VCaP (cell line): ENCODE measurements at regions not wholly inside any gene's neighbourhood (a gene's known extent, or its start where the extent isn't known, plus 50 kb on each side); places are given as distances from the start of the nearest gene placed in this dataset.

Source experiments
- H3K27ac ChIP-seq: fragments of 450-650 bp; 2 replicates; pipeline ENCODE4 v1.5.1; 2017
- TF ChIP-seq, protein P1 (sequence below): fragments of 450-650 bp; conservative IDR thresholded peaks from 2 replicates; pipeline ENCODE4 v1.5.1; 2017; ENCODE audit warnings: mild to moderate bottlenecking, moderate library complexity

DNA sequence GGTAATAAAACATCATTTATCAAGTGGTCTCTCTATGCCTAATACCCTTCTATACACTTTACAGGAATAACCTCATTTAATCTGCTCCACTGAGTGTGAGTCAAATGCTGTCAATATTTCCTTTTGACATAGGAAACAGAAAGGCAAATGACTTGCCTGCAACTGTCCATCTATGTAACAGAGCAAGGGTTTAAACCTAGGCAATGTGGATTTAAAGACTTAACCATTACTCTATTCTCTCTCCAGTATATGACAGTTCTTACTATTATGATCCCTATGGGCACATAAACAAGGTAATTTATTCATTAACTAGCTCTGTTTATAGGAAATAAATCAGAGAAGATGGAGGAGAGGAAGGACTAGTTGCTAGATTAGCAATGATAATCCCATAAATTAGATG lies 70.6 kb downstream of the FSCB start:
- TF ChIP-seq, protein P1, sequence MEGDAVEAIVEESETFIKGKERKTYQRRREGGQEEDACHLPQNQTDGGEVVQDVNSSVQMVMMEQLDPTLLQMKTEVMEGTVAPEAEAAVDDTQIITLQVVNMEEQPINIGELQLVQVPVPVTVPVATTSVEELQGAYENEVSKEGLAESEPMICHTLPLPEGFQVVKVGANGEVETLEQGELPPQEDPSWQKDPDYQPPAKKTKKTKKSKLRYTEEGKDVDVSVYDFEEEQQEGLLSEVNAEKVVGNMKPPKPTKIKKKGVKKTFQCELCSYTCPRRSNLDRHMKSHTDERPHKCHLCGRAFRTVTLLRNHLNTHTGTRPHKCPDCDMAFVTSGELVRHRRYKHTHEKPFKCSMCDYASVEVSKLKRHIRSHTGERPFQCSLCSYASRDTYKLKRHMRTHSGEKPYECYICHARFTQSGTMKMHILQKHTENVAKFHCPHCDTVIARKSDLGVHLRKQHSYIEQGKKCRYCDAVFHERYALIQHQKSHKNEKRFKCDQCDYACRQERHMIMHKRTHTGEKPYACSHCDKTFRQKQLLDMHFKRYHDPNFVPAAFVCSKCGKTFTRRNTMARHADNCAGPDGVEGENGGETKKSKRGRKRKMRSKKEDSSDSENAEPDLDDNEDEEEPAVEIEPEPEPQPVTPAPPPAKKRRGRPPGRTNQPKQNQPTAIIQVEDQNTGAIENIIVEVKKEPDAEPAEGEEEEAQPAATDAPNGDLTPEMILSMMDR, result no peak

DNA sequence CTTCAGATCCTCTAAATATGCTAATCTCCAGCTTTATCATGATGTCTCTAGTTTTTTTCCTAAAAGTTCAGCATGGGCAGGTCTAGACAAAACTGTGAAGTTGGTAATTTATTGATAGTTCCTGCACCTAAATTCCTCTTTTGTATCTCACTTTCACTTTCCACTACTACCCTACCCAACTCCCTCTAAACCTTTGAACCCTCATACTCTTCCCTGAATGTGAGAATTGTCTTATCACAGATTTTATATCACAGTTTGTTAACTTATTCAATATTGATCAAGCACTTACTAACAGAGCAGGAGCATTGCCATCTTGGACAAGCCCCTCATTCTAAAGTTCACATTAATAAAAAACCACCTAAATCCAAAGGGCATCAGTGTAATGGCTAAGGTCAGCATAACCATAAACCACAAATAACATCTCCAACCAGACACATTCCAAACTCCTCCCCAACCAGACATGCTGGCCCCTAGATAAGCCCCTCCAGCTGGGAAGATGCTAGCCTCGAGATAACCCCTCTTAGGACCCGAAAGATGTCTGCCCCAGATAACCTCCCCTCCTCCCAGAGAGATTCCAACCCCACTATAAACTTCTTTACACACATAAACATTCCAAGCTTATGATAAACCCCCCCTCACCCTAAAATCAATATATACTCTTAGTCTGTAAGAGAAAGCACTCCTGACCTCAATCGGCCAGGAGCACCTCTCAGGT lies 78.7 kb downstream of the FSCB start:
- H3K27ac ChIP-seq, result no peak overlapping the region
- TF ChIP-seq, protein P1, result no peak

More for the DNA sequence above, 70.6 kb downstream of the FSCB start:
- H3K27ac ChIP-seq, result no peak overlapping the region

DNA sequence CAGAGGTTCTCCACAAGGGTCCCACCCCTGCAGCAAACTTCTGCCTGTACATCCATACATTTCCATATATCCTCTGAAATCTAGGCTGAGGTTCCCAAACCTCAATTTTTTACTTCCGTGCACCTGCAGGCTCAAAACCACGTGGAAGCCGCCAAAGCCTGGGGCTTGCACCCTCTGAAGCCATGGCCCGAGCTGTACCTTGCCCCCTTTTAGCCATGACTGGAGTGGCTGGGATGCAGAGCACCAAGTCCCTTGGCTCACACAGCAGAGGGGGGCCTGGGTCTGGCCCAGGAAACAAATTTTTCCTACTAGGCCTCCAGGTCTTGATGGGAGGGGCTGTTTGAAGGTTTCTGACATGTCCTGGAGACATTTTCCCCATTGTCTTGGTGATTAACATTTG lies 84.4 kb downstream of the FSCB start:
- no peak overlapping the region for H3K27ac ChIP-seq
- TF ChIP-seq, protein P1, result no peak

DNA sequence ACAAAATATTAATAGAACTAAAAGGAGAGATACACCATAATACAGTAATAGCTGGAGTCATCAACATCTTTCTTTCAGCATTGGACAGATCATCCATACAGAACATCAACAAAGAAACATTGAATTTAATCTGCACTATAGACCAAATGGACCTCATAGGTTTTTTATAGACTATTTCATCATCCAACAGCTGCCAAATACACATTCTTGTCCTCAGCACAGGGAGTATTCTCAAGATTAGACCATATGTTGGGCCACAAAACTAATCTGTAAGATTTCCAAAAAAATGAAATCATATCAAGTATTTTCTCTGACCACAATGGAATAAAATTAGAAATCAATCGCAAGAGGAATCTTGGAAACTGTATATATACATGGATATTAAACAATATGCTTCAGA lies 86.9 kb downstream of the FSCB start:
- TF ChIP-seq, protein P1, result no peak

DNA sequence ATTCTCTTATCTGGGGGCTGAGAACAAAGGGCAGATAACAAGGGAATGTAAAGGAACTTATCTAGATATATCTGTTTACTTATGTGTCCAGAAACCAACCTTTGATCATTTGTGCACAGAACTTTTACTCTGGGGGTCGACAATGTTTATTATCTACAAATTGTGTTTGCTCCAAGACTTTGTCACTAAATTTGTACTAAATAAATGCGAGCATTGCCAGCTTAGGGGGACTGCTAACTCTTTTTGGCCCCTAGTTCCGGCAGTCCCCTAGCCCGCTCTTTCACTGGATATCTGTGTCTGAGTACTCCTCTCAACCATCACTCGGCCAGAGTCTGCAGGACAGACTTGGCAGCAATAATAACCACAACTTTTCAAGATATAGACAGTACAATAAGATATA lies 88.2 kb downstream of the FSCB start:
- TF ChIP-seq, protein P1, result no peak
- H3K27ac ChIP-seq, result no peak overlapping the region

More for the DNA sequence above, 86.9 kb downstream of the FSCB start:
- no peak overlapping the region for H3K27ac ChIP-seq

DNA sequence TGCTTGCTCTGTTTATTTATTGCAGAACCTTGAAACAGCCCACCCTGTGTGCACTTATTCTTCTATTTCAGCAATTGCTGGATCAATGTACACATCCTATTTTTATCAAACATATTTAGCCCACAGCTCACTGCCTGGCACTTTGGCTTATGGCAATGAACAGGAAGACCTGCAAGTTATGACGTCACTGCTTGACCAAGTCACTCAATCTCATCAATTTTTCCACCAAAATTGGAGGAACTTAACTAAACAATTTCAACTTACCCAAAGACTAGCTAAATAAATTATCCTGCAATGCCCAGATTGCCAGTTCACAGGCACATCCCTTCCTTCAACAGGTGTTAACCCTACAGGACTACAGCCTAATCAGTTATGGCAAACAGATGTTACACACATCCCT lies 89.3 kb downstream of the FSCB start:
- H3K27ac ChIP-seq, result no peak overlapping the region
- TF ChIP-seq, protein P1, result no peak

DNA sequence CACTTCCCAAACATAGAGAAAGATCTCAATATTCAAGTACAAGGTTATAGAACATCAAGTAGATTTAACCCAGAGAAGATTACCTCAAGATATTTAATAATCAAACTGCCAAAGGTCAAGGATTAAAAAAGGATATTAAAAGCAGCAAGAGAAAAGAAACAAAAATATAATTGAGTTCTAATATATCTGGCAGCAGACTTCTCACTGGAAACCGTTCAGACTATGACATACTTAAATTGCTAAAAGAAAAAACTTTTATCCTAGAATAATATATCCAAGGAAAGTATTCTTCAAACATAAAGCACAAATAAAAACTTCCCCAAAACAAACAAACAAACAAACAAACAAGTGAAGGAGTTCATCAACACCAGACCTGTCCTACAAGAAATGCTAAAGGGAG lies 92.4 kb downstream of the FSCB start:
- TF ChIP-seq, protein P1, result no peak
- H3K27ac ChIP-seq, result no peak overlapping the region
